ENCODE measurements at regions not wholly inside any gene's neighbourhood (a gene's known extent, or its start where the extent isn't known, plus 50 kb on each side); places are given as distances from the start of the nearest gene placed in this dataset.
A peak's percentile ranks its signal among the peaks of the same experiment; 100 is the strongest.

DNA sequence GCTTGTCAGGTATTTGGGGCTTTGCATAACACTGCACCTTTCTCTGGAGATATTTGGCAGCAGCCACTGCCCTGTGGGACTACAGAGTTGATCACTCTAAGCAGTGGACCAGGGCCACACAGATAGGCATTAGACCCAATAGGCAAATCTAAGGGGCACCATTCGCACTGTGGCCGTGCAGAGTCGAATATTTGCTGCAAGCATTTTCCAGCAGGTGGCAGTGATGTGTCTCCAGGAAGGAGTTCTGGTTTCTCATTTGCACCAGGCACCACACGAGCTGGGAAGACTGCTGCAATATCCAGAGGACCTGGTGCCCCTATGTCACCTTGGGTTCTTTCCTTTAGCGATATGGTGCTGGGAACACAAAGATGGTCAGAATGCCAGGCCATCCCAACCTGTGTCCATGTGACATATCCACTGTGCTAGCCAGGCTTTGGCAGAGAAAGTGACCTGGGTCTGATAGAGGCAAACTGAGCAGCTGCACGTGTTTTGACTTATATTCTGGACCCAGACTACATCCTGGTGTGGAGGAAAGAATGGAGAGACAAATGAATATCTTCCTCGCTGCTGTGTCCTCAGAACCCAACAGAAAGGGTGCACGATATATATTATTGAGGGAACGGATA lies 318.7 kb downstream of the BUD13 start:
- H3K9me3 Mint-ChIP-seq, result peaks cover 0 to 7% (median 5%) of the 10 kb centered on the region in 3 donors
- peaks cover 1% of the 10 kb centered on the region for H3K36me3 Mint-ChIP-seq
- peaks cover 0 to 6% (median 0%) of the 10 kb centered on the region in 3 donors for H3K4me1 Mint-ChIP-seq
- H3K4me3 Mint-ChIP-seq, result no peak overlapping the region
- no peak overlapping the region for H3K27ac Mint-ChIP-seq
- H3K27me3 Mint-ChIP-seq, result peaks cover 2% of the 10 kb centered on the region

GRCh38 chr11:116452461-116452860 lies 320.3 kb downstream of the BUD13 start:
- no peak overlapping the region for H3K4me3 Mint-ChIP-seq
- H3K36me3 Mint-ChIP-seq, result peaks cover 1% of the 10 kb centered on the region

DNA sequence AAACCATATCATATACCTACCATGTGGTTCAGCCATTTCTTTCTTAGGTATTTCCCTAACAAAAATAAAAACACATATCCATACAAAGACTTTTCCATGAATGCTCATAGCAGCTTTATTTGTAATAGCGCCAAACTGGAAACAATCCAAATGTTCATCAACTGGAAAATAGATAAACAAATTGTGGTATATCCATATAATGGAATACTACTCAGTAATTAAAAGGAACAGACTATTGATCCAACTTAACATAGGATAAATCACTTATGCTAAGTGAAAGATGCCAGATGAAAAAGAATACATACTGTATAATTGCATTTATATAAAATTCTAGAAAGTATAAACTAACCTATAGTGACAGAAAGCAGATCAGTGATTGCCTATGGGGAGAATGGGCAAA lies 323.3 kb downstream of the BUD13 start:
- Mint-ChIP-seq H3K36me3 (peaks cover 1% of the 10 kb centered on the region), H3K4me3 (no peak overlapping the region), H3K4me1 (peaks cover 0 to 3% (median 0%) of the 10 kb centered on the region in 3 donors), H3K27ac (no peak overlapping the region), H3K9me3 (peaks cover 4 to 9% (median 5%) of the 10 kb centered on the region in 3 donors), H3K27me3 (peaks cover 8% of the 10 kb centered on the region)

More at GRCh38 chr11:116452461-116452860, 320.3 kb downstream of the BUD13 start:
- peak overlapping the region in 1 of 3 donors; percentile 51 for H3K27ac Mint-ChIP-seq
- H3K4me1 Mint-ChIP-seq, result peaks cover 0 to 3% (median 0%) of the 10 kb centered on the region in 3 donors
- peaks cover 2% of the 10 kb centered on the region for H3K27me3 Mint-ChIP-seq
- peaks cover 0 to 7% (median 5%) of the 10 kb centered on the region in 3 donors for H3K9me3 Mint-ChIP-seq

- Mint-ChIP-seq H3K27ac (no peak overlapping the region), H3K36me3 (no peaks in the 10 kb centered on the region), H3K4me3 (no peak overlapping the region), H3K27me3 (peaks cover 8% of the 10 kb centered on the region), H3K9me3 (peaks cover 1 to 8% (median 4%) of the 10 kb centered on the region in 3 donors), H3K4me1 (no peaks in the 10 kb centered on the region)
Observed at GRCh38 chr11:116446048-116446941, 326.5 kb downstream of the BUD13 start.

GRCh38 chr11:116445108-116446047 lies 327.4 kb downstream of the BUD13 start:
- H3K36me3 Mint-ChIP-seq, result no peaks in the 10 kb centered on the region
- peaks cover 0 to 10% (median 5%) of the 10 kb centered on the region in 3 donors for H3K9me3 Mint-ChIP-seq
- H3K4me3 Mint-ChIP-seq, result no peak overlapping the region
- peaks cover 8% of the 10 kb centered on the region for H3K27me3 Mint-ChIP-seq
- H3K4me1 Mint-ChIP-seq, result no peaks in the 10 kb centered on the region
- H3K27ac Mint-ChIP-seq, result no peak overlapping the region

GRCh38 chr11:116442238-116442752 lies 330.5 kb downstream of the BUD13 start:
- H3K27ac Mint-ChIP-seq, result no peak overlapping the region
- peaks cover 3% of the 10 kb centered on the region for H3K36me3 Mint-ChIP-seq
- peaks cover 0 to 14% (median 8%) of the 10 kb centered on the region in 3 donors for H3K9me3 Mint-ChIP-seq
- H3K4me1 Mint-ChIP-seq, result peaks cover 0 to 2% (median 0%) of the 10 kb centered on the region in 3 donors
- peaks cover 8% of the 10 kb centered on the region for H3K27me3 Mint-ChIP-seq
- H3K4me3 Mint-ChIP-seq, result no peak overlapping the region

- Mint-ChIP-seq H3K4me3 (no peak overlapping the region), H3K27ac (no peak overlapping the region), H3K27me3 (peaks cover 9% of the 10 kb centered on the region), H3K4me1 (peaks cover 0 to 2% (median 0%) of the 10 kb centered on the region in 3 donors), H3K9me3 (peaks cover 0 to 10% (median 5%) of the 10 kb centered on the region in 3 donors), H3K36me3 (peaks cover 3% of the 10 kb centered on the region)
Observed at GRCh38 chr11:116439361-116439677, 333.5 kb downstream of the BUD13 start.

DNA sequence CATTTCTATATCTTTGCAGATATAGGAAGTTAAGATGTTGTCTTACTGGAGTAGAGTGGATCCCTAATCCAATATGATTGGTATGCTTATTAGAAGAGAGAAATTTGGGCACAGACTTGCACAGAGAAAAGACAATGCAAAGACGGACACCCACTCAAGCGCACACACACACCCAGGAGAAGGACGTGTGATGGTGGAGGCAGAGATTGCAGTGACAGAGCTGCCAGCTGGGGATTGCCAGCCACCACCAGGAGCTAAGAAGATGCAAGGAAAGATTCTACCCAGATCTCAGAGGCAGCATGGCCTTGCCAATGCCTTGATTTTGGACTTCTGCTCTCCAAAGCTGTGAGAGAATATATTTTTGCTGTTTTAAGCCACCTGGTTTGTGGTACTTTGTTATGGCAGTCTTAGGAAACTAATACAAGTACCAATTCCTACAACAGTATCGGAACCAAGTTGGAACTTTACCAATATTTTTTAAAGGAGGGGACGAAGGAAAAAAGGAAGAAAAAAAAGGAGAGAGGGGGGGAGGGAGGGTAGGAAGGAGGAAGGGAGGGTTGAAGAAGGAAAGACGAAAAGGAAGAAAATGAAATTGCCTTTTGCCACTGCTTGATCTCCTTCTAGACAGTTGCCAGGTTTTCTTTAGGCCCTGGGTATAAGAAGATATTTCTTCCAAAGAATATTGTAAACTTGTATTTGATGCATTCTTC lies 334.0 kb downstream of the BUD13 start:
- H3K9me3 Mint-ChIP-seq, result peaks cover 0 to 10% (median 5%) of the 10 kb centered on the region in 3 donors
- H3K27me3 Mint-ChIP-seq, result peaks cover 9% of the 10 kb centered on the region
- H3K36me3 Mint-ChIP-seq, result peaks cover 3% of the 10 kb centered on the region
- H3K4me1 Mint-ChIP-seq, result peaks cover 0 to 2% (median 0%) of the 10 kb centered on the region in 3 donors
- no peak overlapping the region for H3K27ac Mint-ChIP-seq
- H3K4me3 Mint-ChIP-seq, result peak overlapping the region in 1 of 4 donors; percentile 28

DNA sequence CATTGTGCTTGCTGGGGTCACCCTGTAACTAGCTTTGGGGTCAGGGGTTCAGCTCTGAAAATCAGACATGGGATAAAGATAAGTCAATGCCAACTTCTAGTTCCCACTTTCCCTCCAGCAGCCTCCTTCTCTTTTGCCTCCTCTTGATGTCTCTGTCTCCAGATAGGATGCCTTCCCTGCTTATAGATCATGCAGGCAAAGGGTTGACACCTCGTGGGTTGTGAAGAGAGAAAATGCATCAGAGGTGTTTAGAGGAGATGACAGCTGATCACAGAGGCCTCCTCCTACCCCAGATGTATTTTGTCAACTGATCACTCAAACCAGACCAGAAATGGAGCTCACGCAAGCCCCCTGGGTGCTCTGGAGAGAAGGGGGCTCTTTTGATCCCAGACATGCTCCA lies 337.8 kb downstream of the BUD13 start:
- peaks cover 0 to 2% (median 0%) of the 10 kb centered on the region in 3 donors for H3K4me1 Mint-ChIP-seq
- H3K36me3 Mint-ChIP-seq, result peaks cover 3% of the 10 kb centered on the region
- peaks cover 9% of the 10 kb centered on the region for H3K27me3 Mint-ChIP-seq
- H3K9me3 Mint-ChIP-seq, result peaks cover 0 to 4% (median 0%) of the 10 kb centered on the region in 3 donors
- H3K4me3 Mint-ChIP-seq, result no peak overlapping the region
- no peak overlapping the region for H3K27ac Mint-ChIP-seq

DNA sequence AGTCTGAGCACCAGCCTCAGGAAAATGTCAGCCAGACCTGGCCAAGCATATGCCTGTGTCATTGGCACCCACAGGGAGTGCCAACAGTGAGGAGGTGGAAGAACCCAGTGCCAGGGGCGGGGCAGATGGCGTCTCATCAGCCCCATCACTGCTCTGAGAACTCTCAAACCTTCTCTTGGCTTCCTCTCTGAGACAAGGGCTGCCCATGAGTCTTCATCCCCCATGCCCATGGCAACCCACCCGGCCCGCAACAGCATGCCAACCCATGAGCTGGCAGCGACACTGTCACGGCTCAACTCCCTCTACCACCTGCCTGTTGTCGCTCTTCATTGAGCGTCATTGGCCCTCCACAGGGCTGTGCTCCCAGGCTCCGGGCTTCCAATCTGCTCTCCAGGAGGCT lies 340.5 kb downstream of the BUD13 start:
- H3K27me3 Mint-ChIP-seq, result peaks cover 13% of the 10 kb centered on the region
- H3K4me3 Mint-ChIP-seq, result no peak overlapping the region
- H3K36me3 Mint-ChIP-seq, result no peaks in the 10 kb centered on the region
- no peak overlapping the region for H3K27ac Mint-ChIP-seq
- H3K9me3 Mint-ChIP-seq, result peaks cover 0 to 1% (median 0%) of the 10 kb centered on the region in 3 donors
- H3K4me1 Mint-ChIP-seq, result no peaks in the 10 kb centered on the region

- Mint-ChIP-seq H3K27ac (no peak overlapping the region), H3K27me3 (peaks cover 13% of the 10 kb centered on the region), H3K4me1 (no peaks in the 10 kb centered on the region), H3K36me3 (no peaks in the 10 kb centered on the region), H3K4me3 (no peak overlapping the region), H3K9me3 (peaks cover 0 to 1% (median 0%) of the 10 kb centered on the region in 3 donors)
Observed at GRCh38 chr11:116431842-116432241, 340.9 kb downstream of the BUD13 start.

GRCh38 chr11:116428638-116428975 lies 344.2 kb downstream of the BUD13 start:
- Mint-ChIP-seq H3K27me3 (peaks cover 5% of the 10 kb centered on the region), H3K9me3 (peaks cover 0 to 1% (median 0%) of the 10 kb centered on the region in 3 donors), H3K36me3 (no peaks in the 10 kb centered on the region), H3K4me1 (no peaks in the 10 kb centered on the region), H3K4me3 (no peak overlapping the region), H3K27ac (no peak overlapping the region)

- H3K4me1 Mint-ChIP-seq, result no peaks in the 10 kb centered on the region
- peaks cover 0 to 1% (median 0%) of the 10 kb centered on the region in 3 donors for H3K9me3 Mint-ChIP-seq
- peaks cover 5% of the 10 kb centered on the region for H3K27me3 Mint-ChIP-seq
- peak overlapping the region in 1 of 4 donors; percentile 28 for H3K4me3 Mint-ChIP-seq
- no peak overlapping the region for H3K27ac Mint-ChIP-seq
- H3K36me3 Mint-ChIP-seq, result no peaks in the 10 kb centered on the region
Observed at GRCh38 chr11:116427903-116428637, 344.7 kb downstream of the BUD13 start.

All from IgD-negative memory B cell (primary cell).